Pons (tissue), 1 donor: ENCODE measurements at regions not wholly inside any gene's neighbourhood (a gene's known extent, or its start where the extent isn't known, plus 50 kb on each side); places are given as distances from the start of the nearest gene placed in this dataset.
A peak's percentile ranks its signal among the peaks of the same experiment; 100 is the strongest.
"Not testable (repeated sequence)": the region's sequence is repeated elsewhere in the genome, so short reads cannot be mapped to it uniquely, and the experiment has no call there.

ENCODE experiments used
- DNase-seq: peaks from one replicate; pipeline ENCODE4 v3.0.0-alpha.2; 2016; ENCODE audit warnings: low spot score

DNA sequence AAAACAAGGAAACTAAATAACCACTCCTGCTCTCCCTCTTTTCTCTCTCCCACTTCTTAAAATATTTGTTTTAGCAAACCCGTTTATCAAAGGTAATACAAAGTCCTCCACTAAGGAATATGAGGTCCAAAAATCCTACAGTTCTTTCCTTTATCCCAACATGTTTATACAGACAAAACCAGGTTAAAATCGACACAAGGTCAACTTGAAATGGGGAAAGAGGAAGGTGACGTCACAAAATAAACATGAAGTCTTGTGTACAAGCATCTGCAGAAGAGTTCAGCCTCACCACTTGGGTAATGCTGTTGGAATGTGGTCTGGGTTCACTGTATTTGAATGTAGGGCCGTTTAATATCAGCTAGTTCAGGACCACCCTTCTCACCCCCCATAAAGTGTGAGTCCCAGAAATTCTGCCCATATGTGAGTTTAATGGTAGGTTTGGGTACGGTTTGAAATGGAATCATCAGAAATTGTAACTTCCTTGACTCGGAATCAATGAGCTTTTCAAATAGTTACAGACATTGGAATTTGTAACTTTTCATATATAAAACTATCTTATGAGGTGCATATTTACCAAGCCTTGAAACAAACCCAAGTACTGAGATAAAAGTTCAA, 120.0 kb upstream of the SLC38A2 start:
- DNase-seq = no peak

DNA sequence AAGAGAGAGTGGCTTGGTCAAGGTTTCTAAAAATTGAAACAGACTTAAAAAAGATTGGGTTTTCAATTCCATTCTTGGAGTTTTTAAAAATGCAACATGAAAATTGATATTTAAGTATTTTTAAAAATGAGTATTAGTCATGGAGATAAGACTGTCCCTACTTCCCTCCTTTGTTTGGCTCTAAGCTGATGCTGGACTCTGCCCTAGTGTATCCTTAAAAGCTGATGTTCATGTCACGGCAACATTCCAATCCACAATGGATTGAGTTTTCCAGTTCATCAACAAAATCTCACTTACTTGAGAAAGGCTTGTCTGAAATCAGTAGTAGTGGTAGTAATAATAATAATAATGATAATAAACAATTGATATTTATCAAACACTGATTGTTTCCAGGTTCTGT, 119.0 kb upstream of the SLC38A2 start:
- DNase-seq = no peak

DNA sequence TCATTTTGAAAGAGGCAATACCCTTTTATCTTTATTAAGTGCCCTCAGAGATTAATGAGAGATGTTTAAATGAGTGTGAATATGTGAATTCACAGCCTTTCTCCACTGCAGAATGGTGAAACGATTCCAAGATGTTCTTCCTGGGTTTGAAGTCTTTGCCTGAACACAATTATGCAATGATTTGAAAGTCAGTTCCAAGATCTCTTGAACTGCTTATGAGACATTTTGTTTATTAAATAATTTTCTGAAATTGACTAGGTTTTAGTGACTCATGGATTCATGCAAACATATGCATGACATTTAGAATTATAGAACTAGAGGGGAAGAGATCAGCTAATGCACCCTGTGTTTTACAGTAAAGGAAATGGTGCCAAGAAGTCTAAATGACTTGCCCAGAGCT, 118.1 kb upstream of the SLC38A2 start:
- DNase-seq = no peak

DNA sequence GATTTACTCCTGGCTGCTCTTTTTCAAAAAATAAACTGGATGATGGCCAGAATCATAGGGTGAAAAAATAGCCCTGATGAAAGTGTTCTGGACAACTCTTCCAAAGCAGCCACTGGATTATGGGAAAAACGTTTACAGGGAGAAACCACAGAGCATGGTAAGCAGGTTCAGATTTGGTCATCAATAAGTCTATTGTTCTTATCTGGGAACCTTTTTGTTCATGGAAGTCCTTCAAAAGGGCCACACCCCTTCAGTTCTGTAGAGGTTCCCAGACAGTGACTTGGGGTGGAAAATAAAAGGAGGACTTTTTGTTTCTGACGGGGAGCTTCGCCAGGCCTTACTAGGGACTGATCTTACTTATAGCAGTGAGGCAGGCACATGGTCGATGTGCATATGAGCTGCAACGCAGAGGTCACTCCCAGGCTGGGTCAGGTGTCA, 117.4 kb upstream of the SLC38A2 start:
- DNase-seq = no peak

DNA sequence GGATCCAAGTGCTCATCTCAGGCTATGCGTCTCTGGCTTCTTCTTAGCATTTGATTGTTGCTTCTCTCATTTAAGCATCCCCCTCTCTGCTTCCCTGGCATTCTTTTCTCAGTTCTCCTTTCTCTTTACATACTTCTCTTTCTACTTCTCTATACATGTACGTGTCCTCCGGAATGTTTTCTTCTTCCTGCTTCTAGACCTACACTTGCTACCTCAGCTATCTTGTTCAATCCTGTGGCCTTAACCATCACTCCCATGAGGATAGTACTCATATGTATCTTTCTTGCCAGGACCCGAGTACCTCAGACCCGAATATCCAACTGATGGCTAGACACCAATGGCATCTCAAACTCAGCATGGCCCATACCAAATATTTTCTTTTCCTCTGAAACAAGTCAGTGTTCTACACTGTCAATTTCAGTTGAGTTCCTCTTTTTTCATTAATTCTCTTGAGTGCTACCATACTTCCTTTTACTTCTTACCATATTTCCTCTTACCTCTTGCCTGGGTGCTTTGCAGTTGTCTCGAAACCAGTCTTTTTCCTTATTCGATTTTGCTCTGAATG, 115.1 kb upstream of the SLC38A2 start:
- DNase-seq = peak; percentile 69

DNA sequence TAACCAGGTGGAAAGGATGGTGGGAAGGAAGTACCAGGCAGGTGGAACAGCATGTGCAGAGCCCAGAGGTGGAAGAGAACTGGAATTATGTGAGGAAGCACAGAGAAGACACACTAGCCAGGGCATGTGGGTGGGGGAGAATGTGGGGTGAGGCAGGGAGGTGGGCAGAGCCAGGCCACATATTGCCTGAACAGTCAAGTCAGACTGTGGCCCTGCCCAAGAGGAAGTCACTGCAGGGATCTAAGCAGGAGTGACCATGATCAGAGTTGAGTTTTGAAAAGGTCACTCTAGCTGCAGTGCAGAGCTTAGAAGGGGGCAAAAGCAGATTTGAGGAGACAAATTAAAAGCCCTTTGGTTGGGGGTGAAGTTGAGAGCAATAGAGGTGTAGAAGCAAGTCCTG, 114.0 kb upstream of the SLC38A2 start:
- DNase-seq = no peak

DNA sequence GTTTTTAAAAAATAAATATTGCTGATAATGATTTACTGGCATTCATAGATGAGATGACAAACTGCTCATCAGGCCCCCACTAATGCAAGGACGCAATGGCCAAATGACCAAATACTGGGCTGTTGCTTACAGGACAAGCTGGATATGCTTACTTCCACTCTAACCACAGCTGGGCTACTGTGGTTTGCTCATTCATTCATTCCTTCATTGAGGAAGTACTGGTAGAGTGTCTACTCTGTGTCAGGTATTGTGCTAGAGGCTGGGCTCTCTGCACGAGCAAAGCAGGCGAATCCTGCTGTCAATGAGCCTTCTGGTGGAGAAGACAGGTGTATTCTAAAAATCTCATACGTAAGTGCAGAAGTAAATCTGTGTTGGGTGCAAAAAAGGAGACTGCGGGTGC, 113.3 kb upstream of the SLC38A2 start:
- DNase-seq = no peak

DNA sequence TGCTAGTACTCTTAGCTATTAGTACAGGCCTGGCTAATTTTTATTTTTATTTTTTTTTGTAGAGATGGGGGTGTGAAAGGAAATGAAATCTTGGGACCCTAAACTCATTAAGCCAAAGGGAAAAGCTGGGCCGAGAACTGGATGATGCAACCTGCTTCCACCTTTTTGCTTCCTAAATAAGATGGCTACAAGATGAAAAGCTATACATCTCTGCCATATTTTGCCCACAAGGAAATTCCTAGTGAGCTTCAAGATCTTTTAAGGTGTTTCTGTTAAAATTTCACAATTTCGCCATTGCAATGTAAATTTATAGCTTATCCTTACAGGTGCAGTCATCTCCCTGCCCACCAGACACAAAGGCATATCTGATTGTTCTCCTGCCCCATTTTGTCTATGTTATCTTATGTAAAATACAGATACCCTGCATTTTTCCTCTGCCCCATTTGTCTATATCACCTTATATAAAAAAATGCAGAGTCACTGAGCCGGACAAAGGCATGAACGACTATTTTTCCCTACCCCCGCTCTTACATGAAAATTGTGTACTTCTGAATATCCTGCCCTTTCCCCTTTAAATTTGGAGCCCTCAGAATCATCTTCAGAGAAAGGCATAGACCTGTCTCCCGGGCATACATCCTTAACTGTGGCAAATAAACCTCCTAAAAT, 112.0 kb upstream of the SLC38A2 start:
- DNase-seq = no peak

DNA sequence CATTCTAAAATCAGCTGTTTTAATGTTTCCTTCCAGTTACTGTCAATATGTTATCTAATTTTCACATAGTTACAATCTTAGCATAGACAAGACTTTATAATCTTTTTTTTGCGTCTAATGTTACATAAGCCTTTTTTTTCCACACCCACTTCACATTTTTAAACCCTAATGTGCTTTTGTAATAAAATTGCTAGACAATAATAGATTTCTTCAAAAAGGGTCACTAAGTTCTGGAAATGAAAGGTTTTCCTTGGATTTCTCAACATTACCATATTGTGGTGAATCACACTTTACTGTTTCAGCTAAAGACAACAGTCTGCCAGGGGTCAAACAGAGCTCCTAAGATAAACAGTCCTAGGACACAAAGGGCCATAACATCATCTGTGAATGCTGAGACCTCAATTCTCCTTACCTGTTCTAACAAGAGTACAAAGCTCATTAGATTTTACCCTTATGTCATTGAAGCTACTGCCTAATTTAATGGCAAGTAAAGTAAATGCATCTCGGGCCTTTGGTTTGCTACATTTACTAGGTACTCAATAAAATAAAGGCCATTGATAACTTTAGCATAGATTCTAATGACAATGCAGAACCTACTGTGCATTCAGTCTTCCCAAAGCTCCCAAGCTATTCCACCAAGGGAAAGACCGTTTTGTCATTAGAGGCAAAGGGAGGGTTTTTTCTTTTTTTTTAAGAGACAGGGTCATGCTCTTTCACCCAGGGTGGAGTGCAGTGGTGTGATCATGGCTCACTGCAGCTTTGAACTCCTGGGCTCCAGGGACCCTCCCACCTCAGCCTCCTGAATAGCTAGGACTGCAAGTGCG, 111.2 kb upstream of the SLC38A2 start:
- no peak for DNase-seq

DNA sequence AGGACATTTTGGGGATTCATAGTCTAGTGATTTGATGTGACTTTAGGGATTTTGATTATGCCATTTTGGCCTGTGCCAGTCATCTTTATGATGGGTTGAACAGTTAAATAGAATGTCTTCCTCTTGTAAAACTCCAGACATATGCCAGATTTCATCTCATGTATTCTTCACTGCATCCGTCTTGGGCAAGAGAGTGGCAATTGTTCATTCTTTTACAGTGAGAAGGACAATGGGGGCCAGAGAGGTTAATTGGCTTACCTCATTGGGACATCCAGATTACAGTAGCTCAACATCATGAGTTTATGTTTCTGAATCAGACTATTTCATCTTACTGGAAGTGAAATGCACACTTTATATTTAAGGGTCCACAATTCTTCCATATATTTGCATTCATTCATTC, 108.2 kb upstream of the SLC38A2 start:
- no peak for DNase-seq

DNA sequence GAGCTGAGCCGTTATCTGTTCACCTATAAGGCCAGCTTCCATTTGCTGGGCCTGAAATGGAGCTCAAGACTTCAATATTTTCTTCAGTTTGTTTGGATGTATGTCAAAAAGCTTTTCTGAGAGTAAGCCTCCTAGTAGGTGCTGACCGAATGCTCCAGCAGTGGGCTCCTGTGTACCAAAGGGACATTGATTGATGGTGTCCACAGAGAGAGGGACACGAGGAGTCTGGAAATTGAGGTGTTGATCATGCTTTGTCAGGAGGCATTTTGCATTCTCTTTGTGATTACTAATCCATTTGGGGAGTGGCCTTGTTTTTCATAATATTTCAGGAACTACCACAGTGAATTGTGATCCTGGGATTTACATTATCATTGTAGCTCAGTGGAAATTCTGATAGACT, 107.7 kb upstream of the SLC38A2 start:
- no peak for DNase-seq

DNA sequence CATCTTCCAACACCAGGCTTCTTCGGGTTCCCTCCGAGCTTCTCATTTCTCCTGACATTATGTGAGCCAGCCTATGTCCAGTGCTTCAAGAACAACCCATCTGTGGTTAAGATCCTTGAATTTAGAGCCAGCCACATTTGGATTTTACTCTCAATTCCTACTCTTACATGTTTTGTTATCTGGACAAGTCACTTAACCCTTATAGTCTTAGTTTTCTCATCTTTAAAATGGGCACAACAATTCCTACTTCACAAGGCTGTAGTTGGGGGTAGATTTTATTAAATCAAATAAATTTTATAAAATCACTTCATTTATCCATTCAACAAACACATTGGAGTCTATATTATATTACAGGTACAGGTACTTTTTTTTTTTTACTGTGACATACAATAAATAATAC, 105.5 kb upstream of the SLC38A2 start:
- DNase-seq = no peak

DNA sequence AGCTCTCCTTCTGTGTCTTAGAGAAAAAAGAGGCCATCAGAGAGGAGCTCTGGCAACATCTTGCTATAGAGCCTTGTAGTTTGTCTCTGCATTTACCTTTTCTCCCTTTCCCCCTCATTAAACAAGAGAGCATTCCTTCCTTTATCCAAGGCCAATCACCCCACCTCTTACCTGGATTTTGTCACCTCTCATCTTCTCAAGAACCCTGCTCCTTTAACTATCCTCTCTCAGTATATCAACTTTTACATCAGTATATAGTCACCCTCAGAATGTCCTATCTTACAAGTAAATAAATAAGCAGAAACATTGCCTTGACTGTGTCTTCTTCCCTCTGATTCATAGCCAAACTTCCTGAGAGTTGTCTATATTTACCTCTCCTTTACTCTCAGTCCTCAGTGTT, 105.0 kb upstream of the SLC38A2 start:
- no peak for DNase-seq

DNA sequence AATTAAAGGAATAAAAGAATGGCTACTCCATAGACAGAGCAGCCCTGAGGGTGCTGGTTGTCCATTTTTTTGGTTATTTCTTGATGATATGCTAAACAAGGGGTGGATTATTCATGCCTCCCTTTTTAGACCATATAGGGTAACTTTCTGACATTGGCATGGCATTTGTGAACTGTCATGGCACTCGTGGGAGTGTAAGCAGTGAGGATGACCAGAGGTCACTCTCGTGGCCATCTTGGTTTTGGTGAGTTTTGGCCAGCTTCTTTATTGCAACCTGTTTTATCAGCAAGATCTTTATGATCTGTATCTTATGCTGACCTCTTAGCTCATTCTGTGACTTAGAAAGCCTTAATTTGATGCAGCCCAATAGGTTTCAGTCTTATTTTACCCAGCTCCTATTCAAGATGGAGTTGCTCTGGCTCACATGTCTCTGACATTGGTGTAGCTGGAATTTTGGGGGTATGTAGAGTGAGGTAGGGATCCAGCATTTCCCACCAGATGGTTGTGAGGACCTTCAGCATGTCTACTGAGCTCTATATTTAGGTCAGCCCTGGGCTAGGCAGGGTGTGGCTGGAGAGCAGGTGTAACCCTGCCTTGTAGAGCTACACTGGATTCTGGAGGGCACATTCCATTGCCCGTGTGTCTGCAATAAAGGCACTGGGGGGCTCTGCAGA, 103.5 kb upstream of the SLC38A2 start:
- no peak for DNase-seq

DNA sequence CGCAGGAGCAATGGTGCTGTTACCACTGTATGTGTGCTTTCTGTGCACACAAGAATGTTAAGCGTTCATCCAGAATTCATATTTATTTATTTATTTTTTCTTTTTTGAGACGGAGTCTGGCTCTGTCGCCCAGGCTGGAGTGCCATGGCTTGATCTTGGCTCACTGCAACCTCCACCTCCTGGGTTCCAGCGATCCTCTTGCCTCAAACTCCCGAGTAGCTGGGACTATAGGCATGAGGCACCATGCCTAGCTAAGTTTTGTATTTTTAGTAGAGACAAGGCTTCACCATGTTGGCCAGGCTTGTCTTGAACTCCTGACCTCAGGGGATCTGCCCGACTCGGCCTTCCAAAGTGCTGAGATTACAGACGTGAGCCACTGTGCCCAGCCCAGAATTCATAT, 101.8 kb upstream of the SLC38A2 start:
- DNase-seq = not testable (repeated sequence)

DNA sequence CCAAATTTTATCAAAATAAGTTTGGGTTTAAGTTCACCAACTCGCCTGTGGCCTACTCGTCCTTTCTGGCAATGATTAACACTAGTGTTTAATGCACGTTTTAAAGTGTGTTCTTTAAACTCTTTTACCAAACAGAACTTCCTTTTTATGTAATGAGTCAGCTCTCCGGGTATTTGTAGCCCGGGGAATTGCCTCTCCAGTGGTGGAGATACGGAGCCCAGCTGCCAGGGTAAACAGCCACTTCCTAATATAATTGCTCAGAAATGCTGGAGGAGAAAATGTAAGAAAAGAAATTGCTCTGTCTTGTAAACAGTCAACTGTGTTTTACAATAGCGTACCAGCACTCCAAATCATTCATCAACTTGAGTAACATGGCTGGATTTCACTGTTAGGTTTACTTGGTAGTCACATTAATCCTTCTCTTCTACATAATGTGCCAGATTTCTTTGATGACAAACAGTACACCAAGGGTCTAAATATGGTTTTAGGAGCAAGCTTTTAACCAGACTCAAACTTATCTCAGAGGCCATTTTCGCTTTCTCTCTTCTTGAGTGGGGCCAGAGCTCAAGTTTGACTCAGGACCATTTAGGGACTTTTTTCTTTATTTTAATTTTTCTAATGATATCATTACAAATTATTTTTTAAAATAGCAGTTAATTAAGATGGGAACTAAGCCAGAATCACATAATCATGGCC, 101.2 kb upstream of the SLC38A2 start:
- DNase-seq = peak; percentile 63

DNA sequence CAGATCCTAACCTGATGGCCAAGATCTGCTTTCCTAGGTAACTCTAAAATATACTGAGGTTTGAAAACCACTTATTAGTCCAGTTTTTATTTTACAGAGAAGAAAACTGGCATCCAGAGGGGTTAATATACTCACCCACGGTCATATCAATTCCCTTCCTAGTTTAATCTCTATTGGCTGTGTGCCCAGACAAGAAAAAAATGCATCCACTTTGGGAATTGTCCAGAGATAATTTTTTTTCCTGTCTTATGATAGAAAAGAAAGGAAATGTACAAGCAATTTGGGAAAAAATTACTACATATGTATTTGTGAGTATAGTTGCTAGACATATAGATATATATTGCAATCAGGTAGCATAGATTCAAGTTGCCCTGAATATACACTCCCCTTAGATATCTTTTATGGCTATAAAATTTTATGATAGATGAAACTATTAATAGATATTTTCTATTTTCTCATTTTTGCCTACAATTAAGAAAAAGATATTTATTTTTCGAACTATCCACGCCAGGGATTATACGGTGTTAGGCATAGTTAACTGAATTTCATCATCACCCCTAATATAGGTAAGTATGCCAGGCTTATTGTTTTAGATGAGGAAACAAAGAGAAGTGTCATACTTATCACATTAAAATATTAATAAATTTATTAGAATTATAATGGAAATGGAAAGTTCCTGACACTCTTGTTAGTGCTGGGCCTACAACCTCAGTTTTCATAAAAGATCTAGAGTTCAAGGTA, 100.5 kb upstream of the SLC38A2 start:
- no peak for DNase-seq

DNA sequence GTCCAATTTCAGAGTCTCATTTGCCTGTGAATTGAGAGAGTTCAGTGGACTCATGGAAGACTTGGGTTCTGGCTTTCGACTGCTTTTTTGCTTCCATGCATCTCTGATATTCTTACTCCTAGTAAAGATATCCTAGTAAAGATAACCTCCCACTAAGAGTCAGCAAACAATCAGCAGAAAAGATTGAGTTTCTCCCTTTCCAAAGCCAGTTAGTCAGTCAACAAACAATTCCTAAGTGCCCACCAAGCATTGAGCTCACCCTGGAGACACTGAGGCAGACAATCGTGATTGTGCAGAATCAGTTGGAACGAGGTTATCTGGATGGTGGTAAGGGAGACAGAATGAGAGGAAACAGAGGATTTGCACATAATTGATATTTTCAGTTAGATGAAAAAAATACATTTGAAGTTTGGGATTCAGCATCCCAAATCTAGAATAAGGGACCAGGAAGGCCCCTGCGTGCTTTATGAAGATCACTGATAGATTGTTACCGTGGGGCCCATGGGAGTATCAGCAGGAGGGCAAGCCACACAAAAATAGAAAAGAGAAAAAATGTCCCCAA, 99.7 kb upstream of the SLC38A2 start:
- DNase-seq = no peak

DNA sequence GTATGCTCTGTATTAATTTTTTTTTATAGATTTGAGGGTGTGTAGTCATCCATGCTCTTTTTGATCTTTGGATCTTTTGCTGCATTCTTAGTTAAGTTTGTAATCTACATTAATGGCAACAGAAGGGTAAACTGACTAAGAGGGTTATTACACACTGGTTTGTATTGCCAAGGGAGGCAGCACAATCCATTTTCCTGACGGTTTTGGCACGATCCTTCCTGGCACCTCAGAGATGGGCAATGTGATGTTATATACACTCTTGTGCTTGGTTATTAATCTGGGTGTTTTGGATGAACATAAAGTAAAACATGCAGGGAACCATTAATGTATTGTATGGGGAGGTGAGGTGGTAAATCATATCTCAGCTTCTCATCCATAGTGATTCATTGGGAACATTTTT, 98.8 kb upstream of the SLC38A2 start:
- no peak for DNase-seq

DNA sequence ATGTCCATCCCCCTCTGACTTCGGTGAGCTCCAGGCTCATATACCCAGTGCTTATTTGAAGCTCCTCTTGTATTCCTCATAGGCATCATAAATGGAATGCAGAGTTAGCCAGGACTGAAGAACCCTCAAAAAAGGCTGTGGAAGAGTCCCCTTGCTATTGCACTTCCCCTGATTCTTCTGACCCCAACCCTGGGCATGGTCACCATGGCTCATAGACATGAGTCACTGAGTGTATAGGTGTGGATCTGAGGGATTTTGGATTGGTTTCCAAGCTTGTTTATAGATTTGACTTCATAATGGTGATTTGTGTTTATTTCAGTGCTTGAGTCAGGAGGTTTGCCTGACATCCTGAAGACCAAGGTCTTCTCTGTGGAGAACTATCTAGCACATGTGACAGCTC, 98.4 kb upstream of the SLC38A2 start:
- no peak for DNase-seq
